Testis (tissue), 2 donors: ENCODE measurements at regions not wholly inside any gene's neighbourhood (a gene's known extent, or its start where the extent isn't known, plus 50 kb on each side); places are given as distances from the start of the nearest gene placed in this dataset.

Source experiments
- DNase-seq: peaks from one replicate; pipeline ENCODE4 v3.0.0-alpha.2; 2019
- H3K27ac ChIP-seq, 2 donors: fragments of 200-600 bp; sonication (generic); one replicate each; pipeline ENCODE4 v1.5.1; 2019
- H3K27me3 ChIP-seq: fragments of 200-600 bp; sonication (generic); one replicate; pipeline ENCODE4 v1.5.1; 2019
- H3K36me3 ChIP-seq: fragments of 200-600 bp; sonication (generic); one replicate; pipeline ENCODE4 v1.5.1; 2017; ENCODE audit warnings: low read depth; ENCODE audit errors: missing control alignments
- H3K4me1 ChIP-seq: fragments of 200-600 bp; sonication (generic); one replicate; pipeline ENCODE4 v1.5.1; 2019
- H3K4me3 ChIP-seq, 2 donors: fragments of 200-600 bp; sonication (generic); one replicate each; pipeline ENCODE4 v1.5.1; 2017 to 2019
- H3K9me3 ChIP-seq: fragments of 200-600 bp; sonication (generic); one replicate; pipeline ENCODE4 v1.5.1; 2017
- CTCF ChIP-seq, 3 experiments: fragments of 450-650 bp in 2 of 3; fragments of 200-600 bp in 1 of 3; sonication (generic) in 1 of 3; IDR thresholded peaks; one replicate each; pipeline ENCODE4 v1.5.1; 2016 to 2019; ENCODE audit warnings: antibody characterized with exemption in 3 of 3, mild to moderate bottlenecking in 2 of 3, moderate library complexity in 1 of 3
- POLR2A ChIP-seq: fragments of 450-650 bp; IDR thresholded peaks from one replicate; pipeline ENCODE4 v1.6.1; 2017; ENCODE audit warnings: antibody characterized with exemption, mild to moderate bottlenecking, moderate library complexity
- WGBS, 2 donors: methylation state at CpG; one replicate each; pipeline ENCODE4 v1.1.5; 2018; 5-methylcytosine and 5-hydroxymethylcytosine counted together
- intact Hi-C: fragments of 100-400 bp; cut with DNase I; formaldehyde crosslinking; loops from one replicate; pipeline ENCODE4 v1.15.1; 2023; ENCODE audit warnings: low total_unique reads

GRCh38 chr5:88399561-88399960, 130.9 kb upstream of the TMEM161B start:
- no peaks in the 10 kb centered on the region for H3K27me3 ChIP-seq
- no peak for DNase-seq
- no peak overlapping the region for H3K4me3 ChIP-seq
- no peak overlapping the region for H3K27ac ChIP-seq
- no peaks in the 10 kb centered on the region for H3K36me3 ChIP-seq
- intact Hi-C loops, result no loop called here
- H3K9me3 ChIP-seq, result no peaks in the 10 kb centered on the region
- no peak for TF ChIP-seq CTCF (IDR thresholded peaks at IDR 0.05)
- 88 to 96% methylated on average over 2 of the region's 2 CpGs for whole genome bisulfite sequencing, 2 donors
- H3K4me1 ChIP-seq, result no peaks in the 10 kb centered on the region

GRCh38 chr5:88398316-88398715, 129.7 kb upstream of the TMEM161B start:
- Histone ChIP-seq H3K27ac (no peak overlapping the region), H3K4me3 (no peak overlapping the region), H3K9me3 (no peaks in the 10 kb centered on the region), H3K36me3 (no peaks in the 10 kb centered on the region), H3K4me1 (no peaks in the 10 kb centered on the region), H3K27me3 (no peaks in the 10 kb centered on the region)
- no peak for DNase-seq
- TF ChIP-seq CTCF (IDR thresholded peaks at IDR 0.05) (no peak), POLR2A (no peak)
- 47 to 60% methylated on average over 4 of the region's 4 CpGs for WGBS, 2 donors
- intact Hi-C loops, result no loop called here

- intact Hi-C loops, result no loop called here
- H3K9me3 ChIP-seq, result no peaks in the 10 kb centered on the region
- H3K4me1 ChIP-seq, result no peaks in the 10 kb centered on the region
- 62 to 69% methylated on average over 7 of the region's 7 CpGs for WGBS, 2 donors
- DNase-seq, result no peak
- no peaks in the 10 kb centered on the region for H3K36me3 ChIP-seq
- H3K27me3 ChIP-seq, result no peaks in the 10 kb centered on the region
- TF ChIP-seq CTCF (IDR thresholded peaks at IDR 0.05), result no peak
- no peak for TF ChIP-seq POLR2A
- H3K4me3 ChIP-seq, result no peak overlapping the region
- H3K27ac ChIP-seq, result no peak overlapping the region
Measured at GRCh38 chr5:88396751-88397281, 128.2 kb upstream of the TMEM161B start.

- intact Hi-C loops, result no loop called here
- H3K27me3 ChIP-seq, result no peaks in the 10 kb centered on the region
- WGBS, 2 donors, result 79 to 94% methylated on average over 2 of the region's 2 CpGs
- H3K4me3 ChIP-seq, result no peak overlapping the region
- DNase-seq, result no peak
- TF ChIP-seq POLR2A (no peak), CTCF (IDR thresholded peaks at IDR 0.05) (no peak)
- H3K27ac ChIP-seq, result no peak overlapping the region
- no peaks in the 10 kb centered on the region for H3K4me1 ChIP-seq
- no peaks in the 10 kb centered on the region for H3K9me3 ChIP-seq
- H3K36me3 ChIP-seq, result no peaks in the 10 kb centered on the region
Measured at GRCh38 chr5:88396000-88396535, 127.4 kb upstream of the TMEM161B start.

GRCh38 chr5:88395264-88395663, 126.6 kb upstream of the TMEM161B start:
- DNase-seq, result no peak
- Histone ChIP-seq H3K9me3 (no peaks in the 10 kb centered on the region), H3K4me1 (no peaks in the 10 kb centered on the region), H3K4me3 (no peak overlapping the region), H3K36me3 (no peaks in the 10 kb centered on the region), H3K27ac (no peak overlapping the region), H3K27me3 (no peaks in the 10 kb centered on the region)
- TF ChIP-seq POLR2A (no peak), CTCF (IDR thresholded peaks at IDR 0.05) (no peak)
- 80 to 84% methylated on average over 4 of the region's 4 CpGs for WGBS, 2 donors
- intact Hi-C loops, result no loop called here
